Heart right ventricle (tissue), 16 donors: ENCODE measurements at regions not wholly inside any gene's neighbourhood (a gene's known extent, or its start where the extent isn't known, plus 50 kb on each side); places are given as distances from the start of the nearest gene placed in this dataset.

Experiments
- ATAC-seq, 8 donors: fragments of 200-7000 bp; cut with Tn5 transposase; one replicate each; pipeline ENCODE4 v1.9.1; 2020; ENCODE audit warnings: mild to moderate bottlenecking in 8 of 8, moderate library complexity in 8 of 8, moderate number of reproducible peaks in 1 of 8
- DNase-seq, 2 donors: peaks; one replicate each; pipeline ENCODE4 v3.0.0-alpha.2; 2020
- H3K27ac ChIP-seq, 10 donors: fragments of 200-600 bp; sonication (generic) in 2 of 10; one replicate each; pipeline versions ENCODE4 v1.5.0 to v1.8.0; 2020 to 2022; ENCODE audit warnings: mild to moderate bottlenecking in 3 of 10
- H3K27me3 ChIP-seq, 7 donors: fragments of 200-600 bp; one replicate each; pipeline ENCODE4 v1.8.0; 2021 to 2022; ENCODE audit warnings: mild to moderate bottlenecking in 2 of 7
- H3K36me3 ChIP-seq, 9 donors: fragments of 200-600 bp; sonication (generic) in 1 of 9; one replicate each; pipeline versions ENCODE4 v1.5.0 to v1.8.0; 2020 to 2022; ENCODE audit warnings: mild to moderate bottlenecking in 2 of 9
- H3K4me1 ChIP-seq, 9 donors: fragments of 200-600 bp; sonication (generic) in 1 of 9; one replicate each; pipeline versions ENCODE4 v1.5.0 to v1.8.0; 2020 to 2022; ENCODE audit warnings: mild to moderate bottlenecking in 4 of 9
- H3K4me3 ChIP-seq, 10 donors: fragments of 200-600 bp; sonication (generic) in 2 of 10; one replicate each; pipeline versions ENCODE4 v1.5.0 to v1.8.0; 2020 to 2022; ENCODE audit warnings: mild to moderate bottlenecking in 7 of 10, moderate library complexity in 2 of 10
- H3K9me3 ChIP-seq, 11 donors: fragments of 200-600 bp in 10 of 11; sonication (generic) in 2 of 11; one replicate each; pipeline versions ENCODE4 v1.5.0 to v1.8.0; 2013 to 2022; ENCODE audit warnings: mild to moderate bottlenecking in 2 of 11, control low read depth in 1 of 11, moderate library complexity in 1 of 11
- CTCF ChIP-seq, 9 donors: fragments of 200-600 bp; sonication (generic) in 2 of 9; IDR thresholded peaks; one replicate each; pipeline versions ENCODE4 v1.5.0 to v1.8.0; 2021 to 2022; ENCODE audit warnings: antibody characterized with exemption in 9 of 9, mild to moderate bottlenecking in 5 of 9, moderate library complexity in 1 of 9
- whole genome bisulfite sequencing, 2 donors: extraction: QIAGEN DNeasy Blood & Tissue Kit; methylation state at CpG; one replicate each; pipeline ENCODE4 v1.1.7; 2013; ENCODE audit warnings: inconsistent platforms in 1 of 2; 5-methylcytosine and 5-hydroxymethylcytosine counted together
- intact Hi-C, 10 donors: fragments of 100-400 bp; cut with DNase I; formaldehyde crosslinking; loops; one replicate each; pipeline versions ENCODE4 v1.11.1 to v1.14.2; 2022
- donor health status: Arrhythmogenic right ventricular cardiomyopathy.
- donor health status: ischemic (EF 13 %, LVEDD 7.1; RV severe dilation, severe dysfunction).
- donor health status: healthy with polysubstance abuse.
- donor health status: DM: no; HTN: yes; CAD: no.
- donor health status: DM: no; HTN: no; CAD: no.
- donor health status: ischemic (EF 25% LVEDD 6.9; RV normal size, moderate dysfunction).
- donor health status: ischemic (EF 25% LVEDD 5.7; RV mildly dilated, moderate dysfunction).
- donor health status: healthy.
- donor health status: DM: yes; HTN: yes; CAD: no.
- donor health status: Ischemic cardiomyopathy.
- donor health status: ischemic (EF 35%, LVEDD 5.7; RV mildly dilated, moderate dysfunction).
- donor health status: nonischemic (EF 11% LVEDD 7.7; RV severe dilation, severe dysfunction).
- donor health status: DM: yes; HTN: yes; CAD: no.
- donor health status: PGD.
- donor health status: ischemic (EF 29% LVEDD 5.4; RV normal size, mild dysfunction).
- donor health status: nonischemic (EF 23%, LVEDD 6.1; RV moderate dilation, normal function).

- ATAC-seq, result no peak
- WGBS, 2 donors, result 45 to 57% methylated on average over 1 of the region's 1 CpG
- H3K36me3 ChIP-seq, result no peaks in the 10 kb centered on the region
- intact Hi-C loops, result loop anchor here in 1 of 10 donors (10.0 kb wide), 1 partner anchor 56 kb away; no protein-coding TSS in a partner anchor
- H3K4me3 ChIP-seq, result no peak overlapping the region
- H3K27ac ChIP-seq, result no peak overlapping the region
- H3K27me3 ChIP-seq, result no peaks in the 10 kb centered on the region
- no peak for TF ChIP-seq CTCF (IDR thresholded peaks at IDR 0.05)
- DNase-seq, result no peak
- H3K9me3 ChIP-seq, result no peaks in the 10 kb centered on the region
- peaks cover 0 to 10% (median 0%) of the 10 kb centered on the region in 9 donors for H3K4me1 ChIP-seq
Observed at GRCh38 chr22:26851125-26851524, 193.7 kb downstream of the MIAT start.

- ATAC-seq, result no peak
- no peak overlapping the region for H3K27ac ChIP-seq
- intact Hi-C loops, result loop anchor here in 1 of 10 donors (10.0 kb wide), 1 partner anchor 57 kb away; no protein-coding TSS in a partner anchor
- no peak for TF ChIP-seq CTCF (IDR thresholded peaks at IDR 0.05)
- H3K9me3 ChIP-seq, result no peaks in the 10 kb centered on the region
- peaks cover 0 to 10% (median 0%) of the 10 kb centered on the region in 9 donors for H3K4me1 ChIP-seq
- WGBS, 2 donors, result 49 to 62% methylated on average over 6 of the region's 6 CpGs
- no peak overlapping the region for H3K4me3 ChIP-seq
- H3K36me3 ChIP-seq, result no peaks in the 10 kb centered on the region
- no peaks in the 10 kb centered on the region for H3K27me3 ChIP-seq
- DNase-seq, result no peak
Observed at GRCh38 chr22:26852176-26852575, 194.8 kb downstream of the MIAT start.

GRCh38 chr22:26853071-26853470 lies 195.7 kb downstream of the MIAT start:
- Histone ChIP-seq H3K9me3 (no peaks in the 10 kb centered on the region), H3K4me1 (peaks cover 0 to 4% (median 0%) of the 10 kb centered on the region in 9 donors), H3K27me3 (no peaks in the 10 kb centered on the region), H3K36me3 (no peaks in the 10 kb centered on the region), H3K27ac (no peak overlapping the region), H3K4me3 (no peak overlapping the region)
- ATAC-seq, result no peak
- intact Hi-C loops, result loop anchor here in 1 of 10 donors (10.0 kb wide), 1 partner anchor 58 kb away; no protein-coding TSS in a partner anchor
- no peak for DNase-seq
- 83 to 88% methylated on average over 4 of the region's 4 CpGs for WGBS, 2 donors
- no peak for TF ChIP-seq CTCF (IDR thresholded peaks at IDR 0.05)

- no peak for DNase-seq
- intact Hi-C loops, result loop anchor here in 1 of 10 donors (10.0 kb wide), 1 partner anchor 59 kb away; no protein-coding TSS in a partner anchor
- no peaks in the 10 kb centered on the region for H3K9me3 ChIP-seq
- no peak overlapping the region for H3K4me3 ChIP-seq
- H3K27ac ChIP-seq, result no peak overlapping the region
- no peaks in the 10 kb centered on the region for H3K27me3 ChIP-seq
- H3K4me1 ChIP-seq, result peaks cover 0 to under 1% (median 0%) of the 10 kb centered on the region in 9 donors
- WGBS, 2 donors, result 85 to 88% methylated on average over 2 of the region's 2 CpGs
- H3K36me3 ChIP-seq, result no peaks in the 10 kb centered on the region
- no peak for ATAC-seq
- TF ChIP-seq CTCF (IDR thresholded peaks at IDR 0.05), result no peak
Observed at GRCh38 chr22:26853495-26853894, 196.1 kb downstream of the MIAT start.
